Activated naive CD8-positive, alpha-beta T cell treated with anti-CD3 and anti-CD28 coated beads, Interleukin-2, amount 50 U/mL, for 24 hours (primary cell): ENCODE measurements at regions not wholly inside any gene's neighbourhood (a gene's known extent, or its start where the extent isn't known, plus 50 kb on each side); places are given as distances from the start of the nearest gene placed in this dataset.

Experiments used
- ATAC-seq: fragments of 150-1000 bp; cut with Tn5 transposase; one replicate; pipeline ENCODE4 v1.10.0; 2021
- DNase-seq: peaks from one replicate; pipeline ENCODE4 v3.0.0; 2021
- H3K27ac Mint-ChIP-seq: one replicate; pipeline ENCODE4 v1.8.0; 2021; ENCODE audit warnings: mild to moderate bottlenecking, mixed read lengths
- H3K27me3 Mint-ChIP-seq: one replicate; pipeline ENCODE4 v1.8.0; 2021; ENCODE audit warnings: mixed read lengths
- H3K36me3 Mint-ChIP-seq: one replicate; pipeline ENCODE4 v1.8.0; 2021; ENCODE audit warnings: low read depth, mixed read lengths
- H3K4me1 Mint-ChIP-seq: one replicate; pipeline ENCODE4 v1.8.0; 2021; ENCODE audit warnings: mixed read lengths
- H3K4me3 Mint-ChIP-seq: one replicate; pipeline ENCODE4 v1.8.0; 2021; ENCODE audit warnings: mild to moderate bottlenecking, moderate library complexity, mixed read lengths
- H3K9me3 Mint-ChIP-seq: one replicate; pipeline ENCODE4 v1.8.0; 2021; ENCODE audit warnings: mixed read lengths

GRCh38 chr4:32192363-32192762, 1472.2 kb downstream of the PCDH7 start:
- H3K27me3 Mint-ChIP-seq: no peaks in the 10 kb centered on the region
- no peak overlapping the region for H3K4me3 Mint-ChIP-seq
- no peak overlapping the region for H3K27ac Mint-ChIP-seq
- no peak for DNase-seq
- no peaks in the 10 kb centered on the region for H3K36me3 Mint-ChIP-seq
- no peaks in the 10 kb centered on the region for H3K4me1 Mint-ChIP-seq
- H3K9me3 Mint-ChIP-seq: peaks cover 11% of the 10 kb centered on the region
- ATAC-seq: no peak

DNA sequence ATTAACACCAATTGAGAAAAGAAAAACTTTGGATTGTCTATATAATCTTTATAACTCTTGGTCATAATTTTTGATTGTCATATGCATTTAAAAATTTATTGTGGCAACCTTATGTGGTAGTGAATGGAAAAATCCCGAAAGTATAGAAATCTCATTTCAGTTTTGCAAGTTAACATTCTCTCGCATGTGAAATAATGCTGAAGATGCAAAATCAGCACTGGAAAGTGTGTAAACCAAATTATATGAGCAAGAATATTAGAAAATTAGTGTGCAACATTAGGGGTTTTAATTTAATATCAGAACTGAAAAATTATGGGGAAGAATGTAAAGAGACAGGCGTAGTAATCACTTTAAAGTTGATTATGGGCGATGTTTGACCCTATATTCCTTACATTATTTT, 1472.8 kb downstream of the PCDH7 start:
- no peaks in the 10 kb centered on the region for H3K4me1 Mint-ChIP-seq
- no peaks in the 10 kb centered on the region for H3K36me3 Mint-ChIP-seq
- ATAC-seq (no peak), DNase-seq (no peak)
- no peak overlapping the region for H3K4me3 Mint-ChIP-seq
- H3K9me3 Mint-ChIP-seq: peaks cover 11% of the 10 kb centered on the region
- H3K27me3 Mint-ChIP-seq: no peaks in the 10 kb centered on the region
- H3K27ac Mint-ChIP-seq: no peak overlapping the region

GRCh38 chr4:32196950-32197688, 1477.0 kb downstream of the PCDH7 start:
- no peak for DNase-seq
- Mint-ChIP-seq H3K9me3 (peaks cover 12% of the 10 kb centered on the region), H3K4me1 (no peaks in the 10 kb centered on the region), H3K27ac (no peak overlapping the region), H3K36me3 (no peaks in the 10 kb centered on the region), H3K4me3 (no peak overlapping the region), H3K27me3 (no peaks in the 10 kb centered on the region)
- no peak for ATAC-seq

DNA sequence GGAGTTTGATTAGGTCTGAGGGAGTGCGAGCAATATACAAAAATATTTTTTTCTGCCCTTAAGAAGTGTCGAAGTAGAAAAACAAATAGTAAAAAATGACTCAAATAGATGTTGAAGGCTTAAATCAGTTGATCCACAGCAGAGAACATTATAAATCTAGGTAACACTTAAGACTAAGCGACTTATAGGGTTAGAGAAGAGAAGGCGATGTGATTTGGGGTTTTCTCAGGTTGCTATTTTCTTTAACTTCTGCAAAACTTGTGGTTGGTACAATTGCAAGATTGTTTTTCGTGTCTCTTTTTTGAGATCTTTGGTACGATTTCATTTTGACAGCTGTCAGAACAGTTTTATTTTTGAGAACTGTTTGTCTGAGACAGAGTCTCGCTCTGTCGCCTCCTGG, 1479.5 kb downstream of the PCDH7 start:
- H3K4me1 Mint-ChIP-seq: no peaks in the 10 kb centered on the region
- ATAC-seq (no peak), DNase-seq (no peak)
- H3K9me3 Mint-ChIP-seq: peaks cover 14% of the 10 kb centered on the region
- H3K4me3 Mint-ChIP-seq: no peak overlapping the region
- no peaks in the 10 kb centered on the region for H3K36me3 Mint-ChIP-seq
- no peaks in the 10 kb centered on the region for H3K27me3 Mint-ChIP-seq
- no peak overlapping the region for H3K27ac Mint-ChIP-seq

GRCh38 chr4:32203340-32203739, 1483.2 kb downstream of the PCDH7 start:
- peaks cover 15% of the 10 kb centered on the region for H3K9me3 Mint-ChIP-seq

GRCh38 chr4:32206756-32207155, 1486.6 kb downstream of the PCDH7 start:
- DNase-seq (no peak), ATAC-seq (no peak)
- no peaks in the 10 kb centered on the region for H3K36me3 Mint-ChIP-seq
- peaks cover 27% of the 10 kb centered on the region for H3K9me3 Mint-ChIP-seq
- no peaks in the 10 kb centered on the region for H3K4me1 Mint-ChIP-seq
- no peak overlapping the region for H3K27ac Mint-ChIP-seq
- no peaks in the 10 kb centered on the region for H3K27me3 Mint-ChIP-seq
- no peak overlapping the region for H3K4me3 Mint-ChIP-seq

More at GRCh38 chr4:32203340-32203739, 1483.2 kb downstream of the PCDH7 start:
- DNase-seq (no peak), ATAC-seq (no peak)
- Mint-ChIP-seq H3K27me3 (no peaks in the 10 kb centered on the region), H3K36me3 (no peaks in the 10 kb centered on the region), H3K27ac (no peak overlapping the region), H3K4me3 (no peak overlapping the region), H3K4me1 (no peaks in the 10 kb centered on the region)

- no peak for DNase-seq
- H3K27me3 Mint-ChIP-seq: no peaks in the 10 kb centered on the region
- H3K4me3 Mint-ChIP-seq: no peak overlapping the region
- H3K9me3 Mint-ChIP-seq: peaks cover 24% of the 10 kb centered on the region
- ATAC-seq: no peak
- H3K27ac Mint-ChIP-seq: no peak overlapping the region
- no peaks in the 10 kb centered on the region for H3K36me3 Mint-ChIP-seq
- no peaks in the 10 kb centered on the region for H3K4me1 Mint-ChIP-seq
Observed at GRCh38 chr4:32207456-32207855, 1487.3 kb downstream of the PCDH7 start.

GRCh38 chr4:32215277-32215676, 1495.1 kb downstream of the PCDH7 start:
- ATAC-seq (no peak), DNase-seq (no peak)
- no peaks in the 10 kb centered on the region for H3K27me3 Mint-ChIP-seq
- no peaks in the 10 kb centered on the region for H3K4me1 Mint-ChIP-seq
- peaks cover 10% of the 10 kb centered on the region for H3K9me3 Mint-ChIP-seq
- H3K36me3 Mint-ChIP-seq: no peaks in the 10 kb centered on the region
- H3K27ac Mint-ChIP-seq: no peak overlapping the region
- H3K4me3 Mint-ChIP-seq: no peak overlapping the region

GRCh38 chr4:32216502-32216901, 1496.3 kb downstream of the PCDH7 start:
- ATAC-seq: no peak
- H3K36me3 Mint-ChIP-seq: no peaks in the 10 kb centered on the region

DNA sequence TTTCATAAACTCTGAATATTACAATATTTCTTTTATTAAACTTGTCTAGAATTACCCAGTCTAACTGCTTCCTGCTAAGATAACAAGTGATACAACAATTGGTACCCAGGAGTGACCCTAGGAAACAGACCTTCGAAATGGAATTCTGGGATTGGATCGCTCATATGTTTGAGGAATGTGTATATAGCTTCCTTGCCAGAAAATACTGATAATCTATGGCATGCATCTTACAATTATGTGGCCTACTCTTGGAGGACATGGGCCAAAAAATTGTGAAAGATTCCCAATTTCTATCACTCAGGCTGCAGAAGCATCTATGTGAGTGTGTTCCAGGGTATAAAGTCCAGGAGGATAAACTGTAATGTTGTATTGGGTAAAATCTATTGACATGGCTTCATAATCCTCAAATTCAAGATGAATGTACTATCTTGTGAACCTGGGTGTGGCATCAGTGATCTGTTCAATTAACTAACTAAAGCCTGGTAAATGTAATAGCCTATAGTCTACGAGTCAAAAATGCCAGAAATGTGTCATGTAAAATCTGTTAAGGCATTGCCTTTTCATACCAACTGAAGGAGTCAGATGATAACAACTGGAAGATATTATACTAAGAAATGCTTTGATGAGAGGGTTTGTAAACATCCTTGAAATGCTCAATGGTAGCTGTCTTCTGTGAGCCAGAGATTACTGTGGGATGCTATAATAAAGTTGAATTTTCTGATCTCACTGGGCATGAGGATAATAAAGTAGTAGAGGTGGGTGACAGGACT, 1499.3 kb downstream of the PCDH7 start:
- no peak for ATAC-seq
- Mint-ChIP-seq H3K27ac (no peak overlapping the region), H3K4me3 (no peak overlapping the region), H3K9me3 (peaks cover 17% of the 10 kb centered on the region), H3K36me3 (no peaks in the 10 kb centered on the region), H3K27me3 (no peaks in the 10 kb centered on the region), H3K4me1 (no peaks in the 10 kb centered on the region)
- DNase-seq: no peak

More at GRCh38 chr4:32216502-32216901, 1496.3 kb downstream of the PCDH7 start:
- Mint-ChIP-seq H3K9me3 (peaks cover 5% of the 10 kb centered on the region), H3K27ac (no peak overlapping the region), H3K4me1 (no peaks in the 10 kb centered on the region), H3K4me3 (no peak overlapping the region), H3K27me3 (no peaks in the 10 kb centered on the region)
- DNase-seq: no peak

DNA sequence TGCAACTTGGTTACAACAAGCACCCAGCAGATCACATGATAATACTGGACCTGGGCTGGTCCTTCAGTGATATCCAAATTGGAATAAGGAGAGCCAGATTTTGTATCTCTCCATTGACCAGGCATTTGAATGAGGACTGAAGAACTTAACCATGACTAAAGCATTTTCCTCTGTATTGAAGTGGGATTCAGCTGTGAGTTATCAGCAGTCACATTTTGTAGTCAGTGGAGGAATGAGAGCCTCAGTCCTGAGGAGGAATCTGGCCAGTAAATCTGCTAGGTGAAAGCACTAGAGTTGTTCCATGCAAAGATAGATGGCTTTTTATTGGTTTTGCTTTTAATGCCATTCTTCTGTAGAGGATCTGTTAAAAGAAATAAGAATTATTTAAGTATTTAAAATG, 1506.0 kb downstream of the PCDH7 start:
- H3K27ac Mint-ChIP-seq: no peak overlapping the region
- H3K4me1 Mint-ChIP-seq: no peaks in the 10 kb centered on the region
- no peaks in the 10 kb centered on the region for H3K27me3 Mint-ChIP-seq
- H3K9me3 Mint-ChIP-seq: peaks cover 15% of the 10 kb centered on the region
- no peaks in the 10 kb centered on the region for H3K36me3 Mint-ChIP-seq
- no peak for ATAC-seq
- DNase-seq: no peak
- H3K4me3 Mint-ChIP-seq: no peak overlapping the region

GRCh38 chr4:32226733-32227132, 1506.6 kb downstream of the PCDH7 start:
- Mint-ChIP-seq H3K27me3 (no peaks in the 10 kb centered on the region), H3K4me3 (no peak overlapping the region), H3K36me3 (no peaks in the 10 kb centered on the region), H3K27ac (no peak overlapping the region), H3K4me1 (no peaks in the 10 kb centered on the region), H3K9me3 (peaks cover 15% of the 10 kb centered on the region)
- ATAC-seq (no peak), DNase-seq (no peak)

DNA sequence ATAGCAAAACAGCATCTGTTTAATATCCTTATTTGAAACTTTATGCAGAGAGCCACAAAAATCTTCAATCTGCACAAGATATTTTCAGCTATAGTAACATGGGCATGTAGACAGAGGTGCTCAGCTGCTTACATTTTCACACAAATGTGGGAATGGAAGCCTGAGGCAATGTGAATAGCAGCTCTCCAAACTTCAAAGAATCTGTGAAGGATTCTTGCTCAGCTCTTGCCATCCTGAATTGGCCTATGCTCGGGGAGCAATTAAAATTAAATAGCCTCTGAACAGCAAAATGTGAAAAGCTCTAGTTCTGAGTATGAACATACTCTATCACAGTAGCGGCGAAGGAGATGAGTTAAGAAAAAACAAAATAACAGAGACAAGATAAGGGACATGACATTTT, 1523.8 kb downstream of the PCDH7 start:
- Mint-ChIP-seq H3K4me3 (no peak overlapping the region), H3K36me3 (no peaks in the 10 kb centered on the region), H3K27me3 (no peaks in the 10 kb centered on the region), H3K4me1 (no peaks in the 10 kb centered on the region), H3K27ac (no peak overlapping the region), H3K9me3 (peaks cover 7% of the 10 kb centered on the region)
- ATAC-seq: no peak
- no peak for DNase-seq

- Mint-ChIP-seq H3K4me1 (no peaks in the 10 kb centered on the region), H3K36me3 (no peaks in the 10 kb centered on the region), H3K27ac (no peak overlapping the region), H3K4me3 (no peak overlapping the region), H3K9me3 (peaks cover 14% of the 10 kb centered on the region), H3K27me3 (no peaks in the 10 kb centered on the region)
- no peak for ATAC-seq
- no peak for DNase-seq
Observed at GRCh38 chr4:32249040-32249439, 1528.9 kb downstream of the PCDH7 start.

DNA sequence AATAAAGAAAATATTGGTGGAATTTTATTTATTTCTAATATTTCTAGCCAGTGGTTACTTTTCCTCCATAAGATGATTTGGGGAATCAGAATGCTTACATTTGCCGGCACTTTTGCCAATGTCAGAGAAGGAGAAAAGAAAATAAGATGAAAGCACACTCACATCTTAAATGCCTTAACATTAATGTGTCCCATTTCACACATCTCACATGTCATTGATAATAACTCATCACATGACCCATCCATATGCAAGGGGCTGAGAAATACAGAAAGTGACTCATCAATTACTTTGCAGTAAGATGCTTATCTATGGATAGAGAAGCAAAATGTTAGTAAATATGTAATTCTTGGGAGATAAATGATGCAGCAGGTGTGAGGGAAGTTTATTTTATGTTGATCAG, 1531.0 kb downstream of the PCDH7 start:
- ATAC-seq (no peak), DNase-seq (no peak)
- H3K36me3 Mint-ChIP-seq: no peaks in the 10 kb centered on the region
- peaks cover 14% of the 10 kb centered on the region for H3K9me3 Mint-ChIP-seq
- H3K4me1 Mint-ChIP-seq: no peaks in the 10 kb centered on the region
- no peak overlapping the region for H3K27ac Mint-ChIP-seq
- no peaks in the 10 kb centered on the region for H3K27me3 Mint-ChIP-seq
- H3K4me3 Mint-ChIP-seq: no peak overlapping the region
